ENCODE measurements at regions not wholly inside any gene's neighbourhood (a gene's known extent, or its start where the extent isn't known, plus 50 kb on each side); places are given as distances from the start of the nearest gene placed in this dataset.
"Not testable (repeated sequence)": the region's sequence is repeated elsewhere in the genome, so short reads cannot be mapped to it uniquely, and the experiment has no call there.

DNA sequence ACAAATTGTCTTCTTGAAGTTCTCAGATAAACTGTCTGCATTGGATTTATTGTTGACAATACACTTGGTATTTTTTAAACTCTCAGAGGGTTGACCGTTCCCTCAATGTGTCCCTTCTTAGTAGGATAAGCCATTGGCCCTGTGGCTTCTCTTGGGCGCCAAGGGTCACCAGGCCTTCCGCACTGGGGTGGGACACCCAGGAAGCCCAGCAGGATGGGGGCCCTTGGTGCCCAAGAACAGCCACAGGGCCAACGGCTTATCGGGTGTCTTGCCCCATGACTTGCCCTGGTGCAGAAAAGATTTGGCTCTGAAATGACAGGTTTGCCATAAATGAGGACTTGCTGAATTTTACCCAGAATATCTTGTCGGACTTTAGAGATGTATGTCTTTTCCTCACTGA is 375.0 kb downstream of the IRX2 start:
- DNase-seq: no peak

DNA sequence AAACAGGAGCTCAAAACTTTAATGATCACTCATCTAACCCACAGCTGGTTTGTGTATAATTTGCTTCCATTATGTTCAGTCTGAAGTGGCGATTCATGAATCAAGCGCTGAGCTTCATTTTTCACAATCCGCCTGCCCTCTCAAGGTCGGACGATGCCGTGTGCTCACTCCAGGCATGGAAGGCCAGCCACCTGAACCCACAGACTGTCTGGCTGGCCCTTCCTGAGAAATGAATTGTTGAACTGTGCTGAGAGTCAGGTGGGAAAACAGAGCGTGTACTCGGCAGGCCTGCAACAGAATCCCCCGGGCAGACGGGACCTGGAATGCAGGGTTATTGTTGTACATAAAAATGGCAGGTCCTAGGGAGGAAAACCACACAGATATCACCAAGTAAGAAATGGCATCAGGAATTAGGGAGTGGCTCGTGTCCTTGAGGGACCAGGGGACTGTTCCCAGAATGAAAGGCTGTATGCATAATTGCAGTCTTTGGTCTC is 375.7 kb downstream of the IRX2 start:
- DNase-seq: no peak

DNA sequence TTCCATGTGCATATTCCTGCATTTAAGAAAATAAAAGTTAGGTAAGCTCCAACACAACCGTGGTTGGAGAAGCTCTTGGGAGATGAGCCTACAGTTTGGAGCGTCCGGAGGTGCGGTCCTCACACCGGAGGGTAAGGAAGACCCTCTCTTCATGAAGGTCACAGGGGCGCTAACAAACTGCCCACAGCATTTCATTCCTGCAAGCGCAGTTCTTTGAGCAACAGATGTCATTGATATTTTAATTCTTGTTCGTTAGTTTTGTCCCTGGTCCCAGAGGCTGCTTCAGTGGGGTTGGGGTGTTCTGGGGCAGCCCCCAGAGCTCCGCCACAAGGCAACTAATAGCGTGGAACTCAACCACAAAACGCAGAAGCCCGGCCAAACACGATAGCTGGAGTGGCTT is 376.2 kb downstream of the IRX2 start:
- no peak for DNase-seq

DNA sequence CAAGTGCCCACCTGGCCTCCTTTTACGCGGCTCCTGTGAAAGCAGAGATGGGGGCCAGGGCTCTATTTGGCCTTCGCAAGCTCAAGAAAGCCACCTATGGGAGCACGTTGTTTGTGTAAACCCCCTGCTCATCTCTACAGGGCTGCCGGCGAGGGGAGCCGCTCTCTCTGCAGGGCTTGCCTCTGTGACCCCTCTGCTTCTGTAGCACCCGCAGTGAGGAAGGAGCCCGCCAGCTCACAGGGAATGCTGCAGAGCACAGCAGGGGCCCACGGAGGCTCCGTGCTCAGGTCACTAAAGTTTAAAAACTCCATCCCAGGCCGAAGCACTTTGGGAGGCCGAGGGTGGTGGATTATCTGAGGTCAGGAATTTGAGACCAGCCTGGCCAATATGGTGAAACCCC is 376.8 kb downstream of the IRX2 start:
- no peak for DNase-seq

- DNase-seq: no peak
Measured at GRCh38 chr5:2373631-2374030, 377.8 kb downstream of the IRX2 start.

DNA sequence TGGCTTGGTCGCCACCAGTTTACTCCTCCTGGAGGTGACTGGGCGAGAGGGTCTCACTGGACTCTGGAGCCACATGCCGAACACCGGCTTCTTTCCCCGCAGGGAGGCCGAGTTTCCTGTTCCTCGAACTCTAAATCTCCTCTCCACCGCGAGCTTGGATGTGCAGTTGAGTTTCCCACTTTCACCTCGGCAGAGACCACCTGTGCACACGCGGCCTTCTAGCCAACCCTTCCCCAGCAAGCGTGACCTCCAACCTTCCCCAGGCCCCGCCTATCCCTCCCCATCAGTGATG is 380.1 kb downstream of the IRX2 start:
- no peak for DNase-seq

GRCh38 chr5:2370626-2371418 is 380.7 kb downstream of the IRX2 start:
- DNase-seq: no peak

- no peak for DNase-seq
Measured at GRCh38 chr5:2369178-2369577, 382.3 kb downstream of the IRX2 start.

DNA sequence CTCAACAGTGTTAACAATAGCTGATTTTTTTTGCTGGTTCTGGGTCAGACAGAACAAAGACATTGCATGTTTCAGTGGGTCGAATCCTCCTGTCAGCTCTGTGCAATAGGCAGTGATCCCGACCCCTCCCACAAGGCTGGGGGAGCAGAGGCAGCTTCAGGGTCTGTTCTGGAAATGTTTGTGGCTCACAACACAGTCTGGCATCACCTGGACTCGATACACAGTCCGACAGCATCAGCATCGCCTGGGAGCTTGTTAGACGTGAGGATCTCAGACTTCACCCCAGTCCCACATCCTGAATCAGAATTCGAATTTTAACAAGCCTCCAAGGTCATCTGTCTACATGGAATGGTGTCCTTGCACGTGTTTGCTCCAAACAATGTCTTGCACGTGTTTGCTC is 384.7 kb downstream of the IRX2 start:
- DNase-seq: no peak

DNA sequence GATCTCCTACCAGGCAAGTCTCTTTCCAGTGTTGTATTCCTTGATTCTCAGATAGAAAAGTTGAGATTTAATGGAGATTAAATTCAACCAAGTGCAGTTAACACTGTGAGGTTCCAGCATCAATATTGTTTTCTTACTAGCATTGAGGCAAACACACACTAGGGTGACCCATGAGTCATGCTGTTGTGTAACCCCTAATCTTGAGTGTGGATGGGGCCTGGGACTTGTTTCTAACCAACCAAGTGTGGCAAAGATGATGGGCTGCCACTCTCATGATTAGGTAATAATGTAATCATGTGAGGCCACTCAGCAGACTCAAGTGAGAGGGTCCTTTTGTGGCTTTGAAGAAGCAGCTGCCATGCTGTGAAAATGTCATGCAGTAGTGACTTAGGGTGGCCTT is 394.2 kb downstream of the IRX2 start:
- no peak for DNase-seq

DNA sequence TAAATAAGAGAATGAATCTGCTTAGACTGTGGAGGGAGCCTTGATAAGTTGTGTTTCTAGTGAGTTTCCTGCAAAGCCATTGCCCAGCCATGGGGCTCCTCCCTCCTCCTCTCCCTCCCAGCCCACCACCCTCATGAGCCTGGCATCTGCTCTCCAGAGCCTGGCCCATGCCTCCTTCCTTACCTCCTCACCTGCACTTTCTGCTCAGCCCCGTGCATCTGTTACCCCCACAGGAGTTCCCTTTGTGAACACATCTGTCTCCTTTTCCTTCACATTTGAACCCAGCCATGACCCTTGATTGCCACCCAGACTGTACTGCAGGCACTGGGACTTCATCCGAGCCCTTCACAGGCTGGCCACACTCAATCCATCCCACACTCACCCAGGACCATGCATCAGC is 395.6 kb downstream of the IRX2 start:
- DNase-seq: no peak

DNA sequence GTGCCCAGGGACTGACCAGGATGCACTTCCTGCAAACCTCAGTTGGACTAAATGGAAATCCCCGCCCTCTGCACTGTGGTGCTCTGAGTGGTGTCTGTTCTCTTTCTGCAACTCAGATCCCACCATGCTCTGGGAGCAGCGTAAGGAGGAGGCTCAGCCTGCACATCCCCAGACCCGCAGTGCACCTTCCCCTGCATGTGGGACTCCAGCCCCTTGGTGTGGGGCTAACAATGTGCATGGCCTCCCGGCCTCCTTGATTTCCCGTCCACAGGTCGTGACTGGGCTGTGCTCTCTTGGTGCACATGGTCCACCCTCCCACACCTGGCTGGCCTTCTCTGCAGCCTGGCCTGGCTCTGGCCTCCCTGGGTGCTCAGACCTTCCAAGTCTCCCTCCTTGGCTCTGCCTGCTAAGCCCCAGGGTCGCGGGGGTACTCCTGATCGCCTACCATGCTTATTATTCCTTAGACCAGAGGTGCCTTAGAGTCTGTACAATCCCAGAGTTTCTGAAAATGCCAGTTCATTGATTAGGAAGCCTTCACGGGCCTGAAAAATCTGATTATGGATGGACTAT is 397.5 kb downstream of the IRX2 start:
- no peak for DNase-seq

- no peak for DNase-seq
Measured at GRCh38 chr5:2353211-2353610, 398.3 kb downstream of the IRX2 start.

DNA sequence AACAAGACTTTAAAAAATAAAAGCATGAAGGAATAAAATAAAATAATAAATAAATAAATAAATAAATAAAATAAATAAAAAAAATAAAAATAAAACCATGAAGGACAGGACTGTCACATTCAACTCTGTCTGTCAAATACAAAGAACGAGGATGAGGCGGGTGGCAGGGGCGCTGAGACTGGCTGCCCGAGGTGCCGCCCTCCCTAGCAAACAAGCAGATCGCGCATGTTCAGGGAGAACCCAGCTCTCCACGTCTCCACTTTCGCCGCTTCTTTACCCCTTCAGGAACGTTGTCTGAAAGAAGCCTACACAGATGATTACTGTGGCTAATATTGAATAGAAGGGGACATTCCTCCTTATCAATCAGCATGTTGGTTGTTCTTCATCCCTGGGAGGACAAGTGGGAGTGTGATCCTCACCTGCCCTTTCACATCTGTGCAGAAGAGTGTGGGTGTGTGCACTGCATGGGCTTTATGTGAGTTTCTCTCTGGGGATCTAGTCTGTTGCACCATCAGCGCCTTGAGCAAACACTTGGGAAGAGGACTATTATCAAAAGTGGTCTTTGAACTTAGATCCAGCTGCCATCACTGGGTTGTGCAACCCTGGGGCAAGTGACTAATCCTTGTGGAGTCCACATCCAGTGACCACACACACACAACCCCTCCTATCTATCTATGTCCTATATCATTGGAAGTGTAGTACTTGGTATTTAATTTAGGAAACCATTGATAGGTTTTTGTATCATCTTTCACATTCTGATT is 399.2 kb downstream of the IRX2 start:
- no peak for DNase-seq

- DNase-seq: not testable (repeated sequence)
Measured at GRCh38 chr5:2349768-2350167, 401.7 kb downstream of the IRX2 start.

GRCh38 chr5:2338686-2339085 is 412.8 kb downstream of the IRX2 start:
- no peak for DNase-seq

DNA sequence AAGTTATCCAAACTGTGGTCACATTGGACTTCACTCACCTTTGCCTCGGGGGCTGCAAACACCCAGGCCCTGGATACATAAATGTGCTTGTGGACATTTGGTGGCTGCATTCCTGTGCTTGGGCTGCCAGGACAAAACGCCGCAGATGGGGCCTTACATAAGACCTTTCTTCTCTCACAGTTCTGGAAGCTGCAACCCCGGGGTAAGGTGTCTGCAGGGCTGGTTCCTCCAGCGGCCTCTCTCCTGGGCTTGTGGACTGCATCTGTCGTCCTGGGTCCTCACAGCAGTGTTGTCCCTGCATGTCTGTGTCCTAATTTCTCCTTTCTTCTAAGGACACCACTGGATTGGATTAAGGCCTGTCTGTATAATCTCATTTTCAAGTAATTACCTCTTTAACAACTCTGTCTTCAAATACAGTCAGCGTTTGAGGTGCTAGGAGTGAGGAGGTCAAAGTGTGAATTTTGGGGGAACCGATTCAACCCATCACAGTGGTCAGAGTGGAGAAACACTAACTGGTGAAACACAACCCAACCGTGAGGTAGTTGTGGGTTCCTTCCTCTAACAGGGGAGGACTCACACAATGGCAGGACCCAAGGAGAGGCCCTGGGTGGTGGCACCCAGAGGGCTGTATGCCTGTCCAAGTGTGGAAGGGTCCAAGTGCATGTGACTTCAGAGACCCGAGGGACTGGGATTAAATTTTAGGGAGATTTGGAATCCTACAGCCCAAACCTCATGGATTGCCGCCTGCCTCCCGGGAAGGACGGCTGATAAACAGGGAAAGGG is 415.6 kb downstream of the IRX2 start:
- no peak for DNase-seq

DNA sequence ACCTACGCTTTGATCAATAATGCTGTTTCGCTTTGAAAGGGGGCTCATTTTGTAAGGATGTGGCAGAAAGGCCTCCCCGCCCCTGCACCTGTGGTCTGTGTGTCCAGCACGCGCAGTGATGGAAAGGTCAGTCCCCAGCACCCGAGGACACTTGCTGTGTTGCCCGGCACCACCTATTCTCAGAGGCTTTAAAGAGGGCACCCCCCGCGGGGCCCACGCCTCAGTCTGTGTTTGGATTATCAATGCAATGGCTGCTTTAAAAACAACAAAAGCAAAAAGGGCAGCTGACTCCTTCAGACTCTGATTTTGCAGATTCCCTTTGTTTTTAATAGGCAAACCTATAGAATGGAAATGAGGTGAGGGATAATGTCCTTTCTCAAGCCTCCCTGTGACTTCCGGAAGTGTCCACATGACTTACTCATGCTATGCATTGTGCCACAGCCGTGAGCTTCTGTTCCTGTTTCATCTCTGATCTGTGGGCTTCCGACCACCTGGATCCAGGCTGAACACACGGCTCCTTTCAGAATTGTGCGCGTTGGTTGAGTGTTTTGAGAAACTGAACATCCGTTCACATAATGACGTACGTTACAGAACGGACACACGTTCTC is 416.2 kb downstream of the IRX2 start:
- no peak for DNase-seq

DNA sequence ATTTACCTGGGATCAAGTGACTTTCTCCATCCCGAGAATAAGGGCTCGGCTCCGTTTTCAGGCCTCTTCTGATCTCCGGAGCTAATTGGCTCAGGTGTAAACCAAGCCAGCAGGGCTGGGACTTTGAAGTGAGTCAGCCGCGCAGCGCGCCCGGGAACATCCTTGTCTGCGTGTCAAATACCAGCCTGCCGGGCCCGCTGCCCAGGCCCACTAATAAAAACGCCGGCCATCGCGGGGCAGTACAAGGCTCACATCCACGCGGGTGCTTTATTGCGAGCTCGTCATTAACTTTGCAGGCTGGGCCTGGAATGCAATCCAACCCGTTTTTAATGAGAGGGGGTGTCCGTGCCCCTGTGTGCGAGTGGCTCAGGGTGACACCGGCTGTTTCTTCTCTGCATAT is 416.8 kb downstream of the IRX2 start:
- DNase-seq: no peak

GRCh38 chr5:2333291-2333690 is 418.2 kb downstream of the IRX2 start:
- DNase-seq: peak; percentile 3

- DNase-seq: no peak
Measured at GRCh38 chr5:2332521-2332920, 419.0 kb downstream of the IRX2 start.

DNA sequence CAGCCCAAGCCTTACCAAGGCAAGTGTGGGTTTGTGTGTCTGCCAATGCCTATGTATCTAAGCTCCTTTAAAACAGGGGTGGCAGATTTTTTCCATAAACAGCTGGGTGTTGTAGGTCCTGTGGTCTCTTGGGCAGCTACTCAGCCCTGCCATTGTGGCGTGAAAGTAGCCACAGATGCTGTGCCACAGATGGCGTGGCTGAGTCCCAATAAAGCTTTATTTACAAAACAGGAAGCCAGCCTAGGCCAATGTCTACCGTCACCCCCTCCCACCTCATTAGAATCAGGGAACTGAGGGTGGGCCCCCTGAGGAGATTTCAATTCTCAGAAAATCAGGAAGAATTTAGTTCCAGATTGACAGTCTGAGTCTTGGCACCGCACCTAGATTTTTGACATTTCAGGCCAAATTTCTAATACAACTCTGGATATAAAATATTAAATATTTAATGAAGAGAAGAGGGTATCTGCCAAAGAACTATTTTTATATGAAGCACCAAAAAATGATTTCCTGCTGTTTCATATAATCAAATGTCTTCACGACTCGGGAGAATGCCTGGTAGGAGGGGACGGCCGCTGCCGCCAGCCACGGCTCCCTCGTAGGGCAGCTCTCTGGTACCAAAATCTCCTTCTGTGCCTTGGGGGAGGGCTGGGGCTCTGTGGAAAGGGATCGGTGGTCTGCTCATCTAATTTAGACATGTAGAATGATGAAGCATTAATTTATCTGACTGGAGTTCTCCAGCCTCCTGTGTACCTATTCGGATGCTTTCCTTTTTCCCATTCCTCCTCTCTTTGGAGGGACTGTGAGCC is 420.9 kb downstream of the IRX2 start:
- DNase-seq: no peak
